ENCODE measurements at regions not wholly inside any gene's neighbourhood (a gene's known extent, or its start where the extent isn't known, plus 50 kb on each side); places are given as distances from the start of the nearest gene placed in this dataset.

GRCh38 chr20:6416371-6416770 lies 293.5 kb upstream of the FERMT1 start:
- no peak for TF ChIP-seq CTCF (IDR thresholded peaks at IDR 0.05; ENCODE audit: insufficient read depth, low read depth, low read length)
- no peak for TF ChIP-seq EZH2 (IDR thresholded peaks at IDR 0.05; ENCODE audit: insufficient read depth, low read length)

Measured in astrocyte (in vitro differentiated cells and primary cell).